HG02852 (cell line): ENCODE measurements at regions not wholly inside any gene's neighbourhood (a gene's known extent, or its start where the extent isn't known, plus 50 kb on each side); places are given as distances from the start of the nearest gene placed in this dataset.
"Not testable (repeated sequence)": the region's sequence is repeated elsewhere in the genome, so short reads cannot be mapped to it uniquely, and the experiment has no call there.

Experiments used
- ATAC-seq: cut with Tn5 transposase; IDR thresholded peaks from one replicate; pipeline ENCODE4 v1.9.1; 2021; ENCODE audit warnings: mild to moderate bottlenecking, moderate library complexity; ENCODE audit not compliant: unreplicated experiment

DNA sequence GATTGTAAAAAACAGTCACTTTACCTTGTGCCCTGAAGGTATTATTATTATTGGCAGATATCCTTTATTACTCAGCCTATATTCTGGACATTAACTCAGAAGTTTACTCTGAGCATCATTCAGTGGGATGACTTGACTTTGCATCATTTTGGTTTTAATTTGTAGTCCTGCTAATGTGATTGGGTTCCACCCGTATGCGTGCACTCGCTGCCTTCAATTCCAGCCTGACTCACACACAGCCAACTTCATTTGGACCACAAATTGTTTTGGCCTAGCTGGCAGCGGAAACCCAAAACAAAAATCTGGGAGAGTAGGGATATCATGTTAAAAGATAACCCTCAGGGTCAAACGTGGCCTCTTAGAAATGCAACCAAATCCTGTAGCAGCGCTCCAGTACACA lies 704.4 kb upstream of the SLC35B3 start:
- no peak for ATAC-seq

DNA sequence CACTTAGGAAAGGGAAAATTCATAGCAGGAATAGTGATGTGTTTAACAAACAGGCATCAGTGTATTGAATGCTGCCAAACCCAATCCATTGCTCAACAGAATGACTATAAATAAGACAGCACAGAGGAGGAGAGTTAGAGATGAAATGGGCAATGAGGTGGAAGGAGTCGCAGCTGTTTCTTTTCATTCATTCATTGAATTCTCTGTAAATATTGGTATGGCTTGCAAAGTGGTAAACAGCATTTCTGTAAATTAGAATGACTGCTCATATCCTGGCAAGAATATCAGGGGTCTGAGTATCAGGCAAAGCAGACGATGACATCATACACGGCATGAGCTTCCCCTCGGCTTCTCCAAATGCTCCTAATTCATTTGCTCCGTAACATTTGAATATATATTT lies 703.6 kb upstream of the SLC35B3 start:
- ATAC-seq, result no peak

DNA sequence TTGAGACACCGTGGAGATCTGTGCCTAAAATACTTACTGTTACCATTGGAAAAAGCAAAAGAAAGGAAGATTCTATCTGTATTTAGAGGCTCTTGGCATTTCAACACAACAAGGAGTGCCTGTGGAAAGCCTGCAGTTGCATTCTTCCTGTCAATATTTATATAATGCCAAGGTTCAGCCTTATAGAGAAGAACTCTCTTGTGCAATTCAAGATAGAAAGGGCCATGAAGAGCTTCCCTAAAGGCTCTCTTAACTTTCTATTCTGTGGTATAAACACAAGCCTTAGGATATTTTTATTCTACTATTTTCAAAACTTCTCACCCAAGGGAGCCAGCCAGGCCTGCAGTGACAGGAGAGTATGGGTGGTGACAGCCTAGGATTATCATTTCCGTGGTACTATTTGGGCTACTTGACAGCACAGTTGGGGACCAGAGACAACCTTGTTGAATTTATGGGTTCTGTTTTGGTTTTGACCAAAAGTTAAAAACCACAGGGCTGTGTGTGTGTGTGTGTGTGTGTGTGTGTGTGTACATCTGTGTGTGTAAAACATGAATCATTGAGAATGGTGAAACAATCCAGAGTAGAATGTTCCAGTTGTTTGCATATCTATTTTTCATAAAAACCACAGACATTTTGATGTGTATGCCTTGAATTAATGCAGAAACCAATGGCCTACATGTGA lies 700.9 kb upstream of the SLC35B3 start:
- no peak for ATAC-seq

DNA sequence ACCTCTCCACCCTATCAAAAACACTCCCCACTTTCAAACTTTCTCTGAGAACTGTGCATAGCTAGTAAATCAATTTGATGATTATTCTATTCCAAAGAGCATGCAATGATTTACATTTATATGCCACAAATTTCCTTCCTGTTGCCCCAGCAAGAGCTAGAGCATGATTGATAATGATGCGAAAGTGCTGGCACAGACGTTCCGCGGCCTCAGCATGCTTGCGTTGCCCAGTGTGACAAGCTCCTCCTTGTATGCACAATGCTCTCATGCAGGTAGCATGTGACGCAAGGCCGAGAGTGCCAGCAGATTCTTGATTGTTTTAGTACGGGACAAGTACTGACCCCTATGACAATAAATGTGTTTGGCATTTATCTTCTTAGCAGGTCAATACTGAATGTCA lies 696.3 kb upstream of the SLC35B3 start:
- ATAC-seq, result no peak

DNA sequence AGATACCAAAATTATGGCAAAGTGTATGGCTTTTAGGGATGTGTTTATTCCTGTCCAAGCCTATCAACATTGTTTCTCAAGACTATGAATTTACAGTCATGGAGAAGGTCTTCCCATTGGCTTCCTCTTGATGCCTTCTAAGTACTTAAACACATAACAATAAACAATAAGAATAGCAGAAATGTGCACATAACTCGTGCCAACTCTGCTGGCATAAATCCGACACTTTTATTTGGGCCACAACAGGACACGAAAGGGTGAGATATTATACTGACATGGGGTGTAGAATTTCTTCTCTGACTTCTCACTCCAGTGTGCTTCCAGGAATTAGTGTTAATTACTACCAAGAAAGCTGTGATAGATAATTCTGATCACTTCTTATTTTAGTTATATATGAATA lies 695.9 kb upstream of the SLC35B3 start:
- no peak for ATAC-seq

DNA sequence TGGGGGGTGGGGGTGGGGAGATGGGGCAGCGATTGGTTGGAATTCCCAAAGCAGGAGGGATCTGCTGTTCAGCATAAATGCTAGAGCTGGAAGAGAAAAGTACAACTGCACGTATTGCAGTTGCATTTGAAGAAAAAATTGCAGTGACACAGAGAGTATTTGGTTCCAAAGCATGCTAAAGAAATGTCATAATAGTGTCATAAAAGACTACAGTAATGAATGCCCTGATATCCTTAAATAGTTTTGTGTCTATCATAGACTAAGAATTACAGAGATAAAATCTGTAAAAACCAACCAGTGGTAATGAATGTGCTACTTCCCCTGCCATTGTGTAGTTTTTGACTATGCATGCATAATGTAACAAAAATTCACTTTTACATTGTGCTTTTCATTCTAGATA lies 693.6 kb upstream of the SLC35B3 start:
- ATAC-seq, result no peak

DNA sequence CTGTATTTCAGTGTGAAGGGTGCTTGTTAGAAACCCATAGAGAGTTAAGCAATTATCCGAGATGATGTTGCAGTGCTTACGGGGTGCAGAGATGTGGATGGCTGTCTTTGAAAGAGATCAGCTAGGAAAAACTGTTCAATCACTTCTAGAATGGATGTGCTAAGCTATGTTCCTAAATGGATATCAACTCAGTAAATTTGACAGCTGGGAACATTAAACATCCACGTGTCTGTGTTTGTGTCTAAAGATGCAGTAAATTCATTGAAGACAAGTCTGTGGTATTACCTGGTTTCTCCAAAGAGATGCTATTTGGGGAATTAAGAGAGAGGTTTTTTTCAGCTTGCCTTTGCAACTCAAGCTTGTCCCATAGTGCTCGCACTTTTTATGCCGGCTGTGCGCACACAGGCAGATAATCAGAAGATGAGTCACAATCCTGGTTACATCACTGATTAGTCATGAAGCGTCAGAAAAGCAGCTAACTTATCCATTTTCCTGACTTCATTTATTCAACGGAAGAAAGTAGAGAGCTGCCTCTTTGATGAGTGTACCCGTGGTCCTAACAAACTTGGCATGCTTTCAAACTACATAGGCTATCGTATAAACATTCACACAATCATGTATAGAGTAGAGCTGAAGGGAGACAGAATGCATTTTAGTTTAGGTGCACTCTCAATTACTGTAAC lies 691.7 kb upstream of the SLC35B3 start:
- no peak for ATAC-seq

DNA sequence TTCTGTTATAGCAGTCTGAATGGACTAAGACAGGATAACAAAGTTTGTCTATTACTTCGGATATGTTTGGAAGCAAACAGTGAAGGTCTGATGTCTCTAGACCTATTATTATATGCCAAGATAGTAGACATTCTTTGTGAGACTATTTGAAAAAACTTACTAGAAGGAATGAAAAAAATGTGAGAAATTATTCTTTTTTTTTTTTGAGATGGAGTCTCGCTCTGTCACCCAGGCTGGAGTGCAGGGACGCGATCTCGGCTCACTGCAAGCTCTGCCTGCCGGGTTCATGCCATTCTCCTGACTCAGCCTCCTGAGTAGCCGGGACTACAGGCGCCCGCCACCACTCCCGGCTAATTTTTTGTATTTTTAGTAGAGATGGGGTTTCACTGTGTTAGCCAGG lies 690.7 kb upstream of the SLC35B3 start:
- ATAC-seq, result not testable (repeated sequence)

DNA sequence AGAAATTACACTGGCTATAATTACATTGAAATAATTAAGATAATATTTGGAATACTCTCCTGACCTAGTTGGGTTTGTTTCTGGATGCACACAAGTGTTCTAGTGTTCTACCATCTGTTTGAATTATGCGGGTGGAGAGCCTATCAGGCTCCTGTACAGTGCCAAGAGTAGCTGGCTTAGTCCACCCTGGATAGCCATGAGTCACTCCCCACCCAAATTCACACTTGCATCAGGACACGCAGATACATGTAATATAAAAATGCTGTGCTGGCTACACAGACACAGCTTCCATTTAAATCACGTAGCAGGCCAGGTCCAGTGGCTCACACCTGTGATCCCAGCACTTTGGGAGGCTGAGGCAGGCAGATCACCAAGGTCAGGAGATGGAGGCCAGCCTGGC lies 686.2 kb upstream of the SLC35B3 start:
- no peak for ATAC-seq

DNA sequence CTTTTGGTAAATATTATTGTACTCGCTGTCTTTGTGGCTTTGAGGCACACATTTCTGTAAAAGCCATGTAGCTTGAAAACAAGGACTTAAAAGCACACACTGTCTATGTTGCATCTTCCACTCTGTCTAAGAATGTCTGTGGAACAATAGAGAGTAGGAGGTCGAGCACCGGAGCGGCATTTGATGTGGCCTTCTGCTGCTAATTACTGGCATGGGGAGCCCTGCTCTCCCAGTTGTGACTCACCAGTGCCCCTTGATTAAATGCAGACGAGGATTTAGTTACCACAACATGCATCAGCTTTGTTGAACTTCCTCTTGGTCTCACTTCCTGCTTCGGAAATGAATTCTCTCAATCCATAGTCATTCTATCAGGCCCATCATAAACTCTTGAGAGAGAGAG lies 680.7 kb upstream of the SLC35B3 start:
- ATAC-seq, result no peak

DNA sequence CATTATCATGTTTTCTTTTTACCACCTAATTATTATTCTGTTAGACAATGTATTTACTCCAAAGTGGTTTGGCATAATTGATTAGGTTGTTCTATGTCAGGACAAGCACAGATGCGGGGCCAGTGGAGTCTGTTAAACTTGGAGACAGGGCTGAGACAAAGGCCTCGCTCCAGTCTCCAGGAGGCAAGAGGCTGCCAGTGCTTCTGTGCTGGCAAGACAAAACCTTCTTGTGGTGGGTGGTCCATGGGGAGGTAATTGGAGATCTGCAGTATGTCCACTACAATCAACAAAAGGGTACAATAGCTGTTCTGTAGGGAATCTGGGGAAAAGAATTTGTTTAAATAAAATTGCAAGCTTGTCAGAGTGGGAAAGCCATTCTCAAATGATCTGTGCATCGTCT lies 677.2 kb upstream of the SLC35B3 start:
- ATAC-seq, result no peak

DNA sequence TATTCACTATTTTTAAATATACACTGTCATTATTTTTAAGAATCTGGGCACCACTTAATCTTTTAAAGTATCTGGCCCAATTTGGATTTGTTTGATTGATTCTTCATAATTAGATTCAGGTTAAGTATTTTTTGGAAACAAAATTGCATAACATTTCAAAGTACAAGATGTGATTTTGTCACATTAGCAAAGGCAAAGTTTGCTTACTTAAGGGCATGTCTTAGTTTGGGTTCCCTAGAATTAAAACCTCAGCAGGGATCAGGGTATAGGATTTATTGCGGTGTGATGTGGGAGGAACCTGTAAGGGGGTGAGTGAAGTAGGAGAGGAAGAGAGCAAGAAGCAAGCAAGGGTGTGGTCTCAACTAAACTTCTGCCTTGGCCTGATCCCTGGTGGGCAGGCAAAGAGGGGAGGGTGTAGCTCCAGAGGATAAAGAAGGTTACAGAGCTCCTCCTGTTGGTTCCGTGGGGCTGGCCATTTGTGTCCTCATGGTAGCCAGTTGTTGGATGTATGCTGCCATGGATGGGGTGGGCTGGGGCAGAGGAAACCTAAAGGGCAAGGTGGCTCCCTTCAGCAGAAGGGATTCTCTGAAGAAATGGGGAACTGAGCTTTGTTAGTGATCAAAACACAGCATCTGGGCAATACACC lies 668.7 kb upstream of the SLC35B3 start:
- no peak for ATAC-seq

DNA sequence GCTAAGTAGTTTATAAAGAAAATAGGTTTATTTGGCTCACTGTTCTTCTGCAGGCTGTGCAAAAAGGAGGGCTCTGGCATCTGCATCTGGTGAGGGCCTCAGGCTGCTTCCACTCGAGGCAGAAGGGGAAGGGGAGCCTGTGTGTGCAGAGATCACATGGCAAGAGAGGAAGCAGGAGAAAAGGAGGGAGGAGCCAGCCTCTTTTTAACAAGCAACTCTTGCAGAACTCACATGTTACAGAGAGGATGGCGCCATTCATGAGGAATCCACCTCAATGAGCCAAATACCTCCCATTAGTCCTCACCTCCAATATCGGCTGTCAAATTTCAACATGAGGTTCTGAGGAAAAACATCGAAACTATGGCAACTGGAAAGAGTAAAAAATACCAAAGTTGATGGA lies 666.6 kb upstream of the SLC35B3 start:
- no peak for ATAC-seq

DNA sequence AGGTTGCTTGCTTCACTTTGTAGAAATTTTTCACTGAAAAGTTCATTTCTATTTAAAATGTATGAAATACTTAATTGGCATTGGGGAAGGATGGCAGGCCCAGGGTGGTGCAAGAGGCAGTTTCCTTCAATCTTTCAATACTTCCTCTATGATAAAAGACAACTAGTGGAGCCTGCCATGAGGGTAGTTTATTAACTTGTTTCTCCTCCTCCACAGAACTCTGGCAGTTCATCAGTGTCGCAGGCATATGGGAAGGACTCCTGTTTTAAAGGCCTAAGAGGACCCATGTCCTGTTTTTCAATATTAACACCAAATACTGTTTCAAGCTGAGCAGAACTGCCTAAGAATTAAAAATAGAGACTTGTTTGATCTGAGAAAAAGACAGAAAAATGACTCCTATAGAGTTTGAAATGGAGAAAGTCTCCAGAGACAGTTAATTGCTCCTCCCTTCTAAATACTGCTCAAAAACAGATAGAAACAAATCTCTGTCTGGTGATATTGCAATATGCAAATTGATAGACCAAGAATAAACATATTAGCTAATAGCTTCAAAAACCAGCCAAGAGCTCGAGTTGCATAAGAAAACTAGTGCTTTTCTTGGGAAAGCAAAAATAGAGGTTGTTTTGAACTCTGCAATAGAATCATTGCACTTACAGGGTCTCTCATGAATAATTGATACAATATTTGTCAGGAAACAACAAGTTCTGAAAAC lies 665.7 kb upstream of the SLC35B3 start:
- ATAC-seq, result no peak

DNA sequence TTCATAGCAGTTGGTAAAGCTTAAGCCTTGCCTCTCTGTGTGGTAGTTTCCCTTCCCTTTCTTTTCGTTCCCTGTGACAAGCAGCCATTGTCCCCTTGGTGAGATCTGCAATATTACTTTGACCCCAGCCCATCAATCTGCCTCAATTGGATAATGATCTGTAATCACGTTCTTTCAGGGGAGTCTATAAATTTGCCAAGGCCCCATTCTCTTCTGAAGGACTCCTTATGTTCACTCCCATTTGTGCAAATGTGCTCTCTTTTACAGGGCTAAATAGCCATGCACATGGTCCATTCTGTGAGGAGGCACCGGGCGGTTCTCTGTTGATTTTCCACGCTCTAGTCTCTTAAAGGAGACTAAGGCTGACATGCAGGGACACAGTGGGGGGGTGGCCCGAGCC lies 660.4 kb upstream of the SLC35B3 start:
- no peak for ATAC-seq

DNA sequence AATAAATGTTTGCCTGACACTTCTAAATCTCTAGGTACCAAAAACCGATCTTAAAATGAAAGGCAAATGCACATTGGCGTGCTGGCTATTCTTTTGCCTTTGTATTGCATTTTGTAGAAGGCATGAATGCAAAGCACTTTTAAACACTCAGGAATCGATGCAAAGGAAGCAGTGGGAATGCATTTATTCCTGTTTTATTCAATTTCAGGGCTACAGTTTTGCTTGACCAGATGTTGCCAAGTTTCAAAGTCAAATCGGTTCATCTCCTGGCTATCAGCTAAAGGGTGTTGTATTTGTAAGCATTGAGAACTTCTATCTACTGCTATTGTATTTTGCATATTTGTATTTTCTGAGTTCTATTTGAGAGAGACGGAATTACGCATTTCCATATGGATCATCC lies 659.8 kb upstream of the SLC35B3 start:
- ATAC-seq, result no peak

DNA sequence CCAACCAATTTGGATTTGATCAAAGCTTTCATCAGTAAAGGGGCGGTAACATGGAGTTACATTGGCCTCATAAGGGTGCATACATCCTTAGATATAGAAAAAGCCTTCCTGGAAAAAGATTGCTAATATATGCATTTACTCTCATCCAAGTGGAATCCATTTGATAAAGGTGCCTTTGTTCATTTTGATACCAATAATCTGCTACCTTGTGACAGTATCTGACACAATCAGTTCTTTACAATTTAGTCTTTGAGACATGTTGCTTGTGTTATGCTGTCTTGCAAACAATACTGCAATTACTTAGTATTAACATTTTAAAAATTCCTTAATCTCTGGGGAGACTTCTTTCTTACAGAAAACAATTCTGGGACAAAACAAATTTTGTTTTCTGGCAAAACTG lies 654.4 kb upstream of the SLC35B3 start:
- no peak for ATAC-seq

DNA sequence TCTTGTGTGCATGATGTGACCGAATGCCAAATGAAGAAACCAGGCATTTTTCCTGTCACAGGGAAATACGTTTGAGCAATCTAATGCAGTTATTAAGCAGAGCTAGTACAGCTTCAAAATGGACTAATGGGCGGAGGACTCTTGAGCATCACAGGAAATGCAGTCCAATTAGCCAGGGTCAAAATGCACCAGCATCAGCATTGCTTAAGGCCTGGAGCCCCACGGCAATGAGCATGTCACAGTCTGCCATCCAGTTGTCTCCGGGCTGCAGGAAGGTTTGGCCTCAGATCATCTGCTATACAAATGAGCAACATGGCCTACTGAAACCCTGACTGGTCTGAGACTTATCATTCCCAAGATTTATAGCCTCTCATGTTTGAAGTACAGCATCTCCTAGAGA lies 652.1 kb upstream of the SLC35B3 start:
- ATAC-seq, result no peak

DNA sequence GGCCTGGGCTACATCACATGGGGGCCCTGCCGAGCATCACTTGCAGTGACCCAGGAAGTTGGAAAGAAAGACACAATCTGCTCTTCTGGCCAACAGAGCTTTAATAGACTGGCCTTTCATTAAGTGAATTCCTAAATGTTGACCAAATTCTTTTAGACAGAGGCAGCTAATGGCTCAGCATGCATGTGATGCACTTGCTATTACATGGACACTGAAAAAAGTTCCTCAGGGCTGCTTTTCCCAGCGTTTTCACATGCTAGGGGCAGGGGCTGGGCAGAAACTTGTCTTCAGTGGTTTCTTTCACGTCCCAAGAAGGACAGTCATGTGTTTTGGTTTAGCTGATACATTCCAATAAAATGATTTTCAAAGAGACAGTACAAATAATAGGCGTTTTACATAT lies 651.0 kb upstream of the SLC35B3 start:
- ATAC-seq, result no peak

DNA sequence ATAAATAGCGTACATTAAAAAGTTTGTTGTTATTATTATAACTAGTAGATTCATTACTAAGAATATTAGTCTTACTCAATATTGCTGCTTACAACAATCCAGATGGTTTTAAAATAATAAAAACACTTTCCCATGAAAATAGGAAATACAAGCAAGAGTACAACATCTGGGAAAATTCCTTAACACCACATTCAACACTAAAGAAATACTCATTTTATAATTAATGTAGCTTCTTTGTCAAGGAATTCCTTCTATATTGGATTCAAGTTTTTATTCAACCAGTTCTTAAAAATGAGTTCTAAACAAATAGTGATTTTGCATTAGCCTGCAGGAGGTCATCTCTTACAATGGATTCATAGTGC lies 650.3 kb upstream of the SLC35B3 start:
- no peak for ATAC-seq

DNA sequence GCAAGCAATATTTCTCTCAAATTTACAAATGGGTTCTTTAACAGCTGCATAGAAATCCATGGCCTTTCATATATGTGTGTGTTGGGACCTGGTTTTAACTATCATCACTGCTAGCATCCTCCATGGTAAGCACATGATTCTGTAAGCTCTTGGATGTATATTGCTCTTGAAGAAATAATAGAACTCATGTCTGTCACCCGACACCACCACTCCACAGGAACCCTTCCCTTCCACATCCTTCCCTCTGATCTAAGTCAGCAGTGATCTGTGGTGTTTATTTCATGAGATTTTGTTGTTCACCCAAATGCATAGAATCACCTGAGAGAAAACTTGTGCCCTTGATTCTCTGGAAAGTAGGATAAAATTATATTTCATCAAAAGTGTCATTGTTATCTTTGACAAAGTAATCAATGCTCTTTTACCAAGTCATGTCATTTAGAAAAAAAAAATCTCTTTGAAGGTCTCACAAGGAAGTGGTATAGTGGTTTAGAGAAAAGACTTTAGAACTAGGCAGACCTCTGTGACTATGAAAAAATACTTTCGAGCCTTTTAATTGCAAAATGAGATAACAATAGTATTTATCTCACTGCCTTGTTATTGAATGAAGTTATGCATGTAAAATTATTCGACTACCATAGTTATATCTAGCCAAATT lies 649.8 kb upstream of the SLC35B3 start:
- ATAC-seq, result no peak
